Stimulated activated CD8-positive, alpha-beta memory T cell treated with anti-CD3 and anti-CD28 coated beads, Interleukin-15, amount 100 ng/mL, for 24 hours (primary cell): ENCODE measurements at regions not wholly inside any gene's neighbourhood (a gene's known extent, or its start where the extent isn't known, plus 50 kb on each side); places are given as distances from the start of the nearest gene placed in this dataset.
"Not testable (repeated sequence)": the region's sequence is repeated elsewhere in the genome, so short reads cannot be mapped to it uniquely, and the experiment has no call there.

Source experiments
- DNase-seq: peaks from one replicate; pipeline ENCODE4 v3.0.0-alpha.2; 2020; ENCODE audit warnings: low read depth

DNA sequence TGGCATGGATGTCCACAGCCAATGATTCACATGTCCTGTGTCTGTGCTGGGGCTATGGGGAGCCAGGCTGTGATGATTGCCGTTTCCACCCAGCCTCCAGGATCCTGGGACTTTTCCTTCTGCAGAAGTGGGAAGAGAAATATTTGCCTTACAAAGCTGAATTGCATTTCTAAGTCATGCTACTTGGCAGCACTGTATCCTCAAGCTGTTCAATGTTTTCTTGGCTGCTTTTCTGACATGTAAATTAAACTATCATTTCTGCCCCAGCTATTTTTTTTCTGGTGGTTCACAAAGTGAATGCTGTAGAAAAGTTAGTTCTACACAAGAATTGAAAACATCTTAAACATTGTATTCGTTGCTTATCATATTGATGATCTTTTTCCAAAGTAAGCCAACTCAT, 51.9 kb upstream of the TCERG1L start:
- DNase-seq: no peak

DNA sequence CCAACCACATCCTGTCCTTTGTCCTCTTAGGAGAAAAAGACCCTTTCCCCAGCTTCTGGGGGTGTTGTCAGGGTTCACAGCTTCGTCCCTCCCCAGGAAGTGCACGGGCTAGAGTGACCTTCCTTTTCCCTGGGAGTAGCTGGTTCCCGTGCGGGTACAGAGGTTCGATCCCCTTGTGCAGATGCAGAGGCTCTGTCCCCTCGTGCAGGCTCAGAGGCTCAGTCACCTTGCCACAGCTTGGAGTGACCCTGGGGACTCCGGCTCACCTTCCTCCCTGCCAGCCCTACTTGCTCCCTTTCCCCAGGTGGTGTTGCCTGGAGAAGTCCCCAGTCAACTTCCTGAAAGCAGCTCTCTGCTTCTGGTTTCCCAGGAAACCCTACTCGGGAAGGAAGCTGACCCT, 60.0 kb upstream of the TCERG1L start:
- no peak for DNase-seq

DNA sequence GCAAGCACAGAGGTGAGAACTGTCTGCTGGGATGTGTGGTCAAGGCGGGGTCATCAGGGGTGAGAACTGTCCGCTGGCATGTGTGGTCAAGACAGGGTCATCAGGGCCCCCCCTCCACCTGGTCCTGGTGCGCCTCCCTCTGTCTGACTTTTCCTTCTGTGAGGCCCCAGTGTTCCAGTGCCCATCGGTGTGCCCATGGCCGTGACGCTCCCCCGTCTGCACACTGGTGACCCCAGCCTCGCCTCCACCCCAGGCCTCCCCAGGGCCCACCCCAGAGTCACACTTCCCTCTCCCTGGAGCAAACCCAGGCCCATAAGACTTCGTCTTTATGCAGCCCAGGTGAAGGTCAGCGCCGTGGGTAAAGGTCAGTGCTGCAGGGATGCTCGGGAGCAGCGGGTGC, 70.1 kb upstream of the TCERG1L start:
- no peak for DNase-seq

DNA sequence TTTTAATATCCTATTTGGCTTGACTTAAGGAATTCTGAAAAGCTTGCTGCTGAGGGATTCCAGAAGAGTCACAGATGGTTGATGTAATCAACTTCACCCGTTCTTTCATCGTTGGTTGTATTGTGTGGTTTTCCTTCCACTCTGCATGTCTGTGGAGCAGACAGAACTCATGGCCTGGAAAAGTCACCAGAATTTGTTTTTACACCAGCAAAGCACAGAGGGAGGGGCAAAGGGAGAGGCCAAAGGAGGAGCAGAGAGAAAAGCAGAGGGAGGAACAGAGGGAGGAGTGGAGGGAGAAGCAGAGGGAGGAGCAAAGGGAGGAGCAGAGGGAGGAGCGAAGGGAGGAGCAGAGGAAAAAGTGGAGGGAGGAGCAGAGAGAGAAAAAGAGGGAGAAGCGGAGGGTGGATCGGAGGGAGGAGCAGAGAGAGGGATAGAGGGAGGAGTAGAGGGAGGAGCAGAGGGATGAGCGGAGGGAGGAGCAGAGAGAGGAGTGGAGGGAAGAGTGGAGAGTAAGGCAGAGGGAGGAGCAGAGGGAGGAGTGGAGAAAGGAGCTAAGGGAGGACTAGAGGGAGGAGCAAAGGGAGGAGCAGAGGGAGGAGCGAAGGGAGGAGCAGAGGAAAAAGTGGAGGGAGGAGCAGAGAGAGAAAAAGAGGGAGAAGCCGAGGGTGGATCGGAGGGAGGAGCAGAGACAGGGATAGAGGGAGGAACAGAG, 73.8 kb upstream of the TCERG1L start:
- not testable (repeated sequence) for DNase-seq

DNA sequence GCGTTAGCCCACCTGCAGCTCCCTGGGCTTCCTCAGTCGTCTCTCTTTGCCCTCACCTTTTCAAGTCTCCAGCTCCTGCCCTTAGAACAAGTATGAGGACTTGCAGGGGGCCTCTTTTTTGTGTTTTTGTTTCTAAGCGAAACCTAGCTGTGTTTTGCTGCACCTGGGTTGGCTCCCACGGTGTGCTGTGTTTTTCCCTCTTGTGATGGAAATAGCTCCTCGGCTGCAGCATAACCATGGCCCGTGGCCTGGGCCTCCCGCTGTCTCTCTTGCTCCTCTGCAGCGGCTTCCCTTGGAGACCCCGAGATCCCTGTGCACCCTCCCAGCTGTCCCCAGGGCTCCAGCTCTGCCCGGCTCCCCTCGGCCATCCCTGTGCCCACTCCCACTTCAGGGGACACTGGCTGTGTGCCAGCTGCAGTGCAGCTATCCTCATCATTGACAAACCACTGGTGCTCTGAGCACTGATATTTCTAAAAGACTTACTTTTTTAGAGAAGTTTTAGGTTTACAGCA, 75.6 kb upstream of the TCERG1L start:
- no peak for DNase-seq

DNA sequence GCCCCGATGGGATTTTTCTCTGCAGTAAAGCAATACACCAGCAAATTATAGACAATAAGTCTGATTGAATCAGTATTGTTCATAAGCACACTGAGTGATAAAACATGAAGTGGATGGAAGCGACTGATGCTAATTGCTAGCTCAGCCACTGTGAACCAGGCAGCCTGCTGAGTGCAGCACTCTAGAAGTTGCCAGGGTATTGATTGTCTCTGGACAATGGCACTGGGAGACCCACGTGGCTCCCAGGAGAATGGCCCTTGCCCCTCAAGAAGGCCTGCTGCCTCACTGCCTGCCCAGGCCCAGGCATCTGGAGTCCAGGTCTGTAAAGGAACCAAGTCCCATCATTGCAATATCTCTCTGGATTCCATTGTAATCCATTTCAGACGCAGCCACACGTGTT, 80.4 kb upstream of the TCERG1L start:
- no peak for DNase-seq

DNA sequence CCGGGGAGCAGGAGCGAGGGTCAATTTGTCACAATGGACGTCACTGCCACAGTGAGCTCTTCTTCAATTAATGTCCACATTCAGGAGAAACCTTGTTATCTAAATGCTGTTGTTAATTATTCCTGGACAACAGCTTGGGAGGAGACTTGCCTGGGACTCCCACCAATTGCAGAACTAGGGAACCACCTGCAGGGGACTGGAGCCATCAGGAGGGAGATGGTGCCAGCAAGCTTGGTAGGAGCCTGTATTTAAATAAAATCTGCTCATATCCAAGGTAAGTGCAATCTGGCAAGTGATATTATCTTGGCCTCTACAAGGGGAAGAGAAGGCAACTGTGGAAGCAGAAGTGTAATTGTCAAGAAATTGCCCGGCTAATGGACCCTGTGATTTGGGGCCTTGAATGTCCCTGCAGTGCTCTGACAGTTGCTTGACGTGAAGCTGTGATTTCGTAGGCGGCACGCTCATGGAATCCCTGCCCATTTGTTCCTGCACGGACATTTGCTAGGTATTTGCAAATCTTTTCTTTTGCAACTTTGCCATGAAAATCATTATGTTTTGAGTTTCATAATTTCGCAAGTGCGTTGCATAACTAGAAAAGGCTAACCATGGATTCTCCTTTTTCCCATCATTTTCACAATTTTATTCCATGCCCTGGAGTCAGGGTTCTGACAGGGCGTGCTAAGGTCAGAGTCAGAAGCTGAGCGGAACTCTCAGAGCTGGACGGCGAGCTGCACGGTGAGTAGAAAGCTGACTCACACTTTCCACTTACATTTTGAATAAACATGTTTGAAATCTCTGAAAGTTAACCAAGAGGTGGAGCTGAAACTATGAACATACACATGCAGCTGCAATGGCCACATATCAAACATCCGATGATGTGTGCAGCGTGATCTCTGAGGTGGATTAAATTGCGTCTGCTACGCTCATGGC, 84.9 kb upstream of the TCERG1L start:
- DNase-seq: no peak

DNA sequence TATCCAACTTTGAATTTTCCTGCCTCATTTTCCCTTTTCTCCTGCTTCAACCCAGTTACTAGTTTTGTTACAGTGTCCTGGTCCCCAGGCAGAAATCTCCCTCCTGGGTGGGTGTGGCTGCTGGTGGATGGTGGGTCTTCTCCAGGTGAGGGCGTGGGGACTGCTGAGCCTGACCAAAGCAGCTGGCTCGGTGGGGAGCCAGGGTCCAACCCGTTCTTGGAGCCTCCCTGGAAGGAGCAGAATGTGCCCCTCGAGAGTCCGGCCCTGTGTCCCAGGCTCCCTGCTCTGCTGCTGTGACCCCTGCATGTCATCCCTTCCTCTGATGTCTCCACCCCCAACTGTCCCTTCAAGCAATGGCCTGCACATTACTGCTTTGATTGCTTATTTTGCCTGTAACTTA, 86.6 kb upstream of the TCERG1L start:
- no peak for DNase-seq

DNA sequence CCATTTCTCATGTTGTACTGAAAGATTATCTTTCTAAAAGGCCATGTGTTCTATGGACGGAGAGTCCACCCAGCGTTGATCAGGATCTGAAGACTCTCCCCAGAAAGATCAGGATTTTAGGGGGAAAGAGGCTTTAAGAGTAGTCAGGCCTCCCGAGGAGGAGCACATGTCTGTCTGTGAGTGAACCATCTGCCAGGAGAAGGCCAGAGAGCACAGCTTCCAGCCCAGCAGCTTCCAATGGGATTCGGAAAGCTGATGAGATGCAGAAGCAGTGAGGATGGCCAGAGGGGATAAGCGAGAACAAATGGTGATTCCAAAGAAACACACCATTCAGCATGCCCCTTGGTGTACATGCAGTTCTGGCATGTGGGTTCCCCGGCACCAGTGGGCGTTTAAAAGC, 88.5 kb upstream of the TCERG1L start:
- no peak for DNase-seq

DNA sequence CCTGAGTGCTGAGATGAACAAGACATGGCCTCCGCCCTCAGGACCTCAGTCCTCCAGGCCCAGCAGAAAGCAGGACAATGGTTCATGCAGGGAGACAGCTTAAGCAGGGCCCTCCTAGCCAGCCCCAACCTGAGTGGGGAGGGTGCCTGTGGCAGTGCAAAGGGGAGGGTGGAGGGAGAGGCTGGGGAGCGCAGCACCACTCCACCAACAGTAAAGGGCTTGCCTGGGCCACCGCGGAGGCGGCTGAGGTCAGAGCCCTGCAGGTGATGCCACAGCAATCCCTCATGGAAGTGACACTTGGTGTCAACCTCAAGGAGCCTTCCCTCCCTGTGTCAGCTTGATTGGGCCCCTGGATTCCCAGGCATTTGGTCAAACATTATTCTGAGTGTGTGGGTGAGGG, 89.0 kb upstream of the TCERG1L start:
- no peak for DNase-seq

DNA sequence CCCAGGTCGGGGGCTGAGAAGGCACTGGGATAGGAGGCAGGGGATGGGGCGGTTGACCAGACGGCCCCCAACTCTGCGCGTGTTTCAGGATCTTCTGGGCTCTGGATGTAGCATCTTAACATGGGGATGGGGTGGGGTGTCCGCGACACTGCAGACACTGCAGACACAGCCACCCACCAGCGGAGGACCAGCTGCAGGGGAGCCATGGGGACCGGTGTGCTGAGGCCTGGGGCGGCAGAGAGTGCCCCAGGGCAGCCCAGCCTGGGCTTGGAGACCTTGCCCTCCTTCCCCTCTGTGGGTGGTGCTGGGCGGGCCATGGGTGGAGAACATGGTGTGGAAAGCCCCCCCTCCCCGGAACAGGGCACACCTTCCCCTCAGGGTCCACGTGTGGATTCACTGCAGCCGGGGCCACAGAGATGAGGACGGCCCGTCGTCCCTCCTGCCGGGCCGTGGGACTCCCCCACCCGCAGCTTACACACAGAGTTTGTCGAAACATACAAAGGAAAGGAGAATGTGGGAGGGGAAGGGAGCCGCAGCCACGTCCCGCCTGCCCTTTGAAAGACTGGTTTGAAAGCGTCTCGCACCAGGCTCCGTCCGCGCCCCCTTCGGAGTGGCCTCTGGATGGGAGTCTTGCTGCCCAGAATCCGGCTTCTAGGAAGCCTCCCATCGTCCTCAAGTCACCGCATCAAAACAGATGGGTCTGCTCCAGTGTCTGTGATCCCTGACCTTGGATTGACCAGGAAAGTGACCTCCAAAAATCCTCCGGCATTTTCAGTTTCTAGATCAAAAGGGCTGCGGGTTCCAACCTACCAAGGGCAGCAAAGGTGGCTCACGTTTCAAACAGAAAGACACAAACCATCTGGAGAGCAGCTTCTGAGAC, 91.5 kb upstream of the TCERG1L start:
- DNase-seq: no peak

DNA sequence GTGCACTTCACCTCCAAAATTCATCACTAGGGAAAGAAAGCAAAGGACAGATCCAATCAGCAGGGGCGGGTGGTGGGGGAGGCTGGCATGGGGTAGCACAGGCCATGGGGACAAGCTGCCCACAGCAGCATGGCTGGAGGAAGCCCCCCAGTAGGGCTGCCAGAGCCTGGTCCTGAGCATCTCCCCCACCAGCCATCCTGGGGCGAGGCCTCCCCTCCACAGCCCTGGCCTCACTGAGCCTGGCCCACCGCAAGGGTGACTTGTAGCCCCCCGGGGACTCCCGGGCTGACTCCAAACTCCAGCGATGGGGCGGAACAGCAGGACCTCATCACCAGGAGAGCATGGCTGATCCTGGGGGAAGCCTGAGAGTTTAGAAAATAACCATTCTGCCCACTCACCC, 92.4 kb upstream of the TCERG1L start:
- no peak for DNase-seq

DNA sequence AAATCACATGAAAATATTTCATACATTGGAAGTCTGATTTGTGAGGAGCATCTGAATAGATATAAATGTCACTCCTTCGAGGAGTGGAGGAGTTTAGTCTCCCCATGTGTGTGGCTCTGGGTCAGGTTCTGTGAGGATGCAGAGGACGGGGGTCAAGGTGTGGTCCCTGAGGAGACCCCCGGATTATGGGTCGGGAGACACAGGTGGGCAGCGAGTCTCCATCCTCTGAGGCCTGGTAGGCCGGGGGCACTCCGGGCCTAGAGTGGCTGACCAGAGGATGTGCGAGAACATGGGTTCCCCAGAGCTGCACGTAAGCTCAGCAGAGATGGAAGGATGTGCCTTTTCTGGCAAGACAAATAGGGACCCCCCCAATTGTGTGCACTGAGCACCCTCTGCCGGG, 93.4 kb upstream of the TCERG1L start:
- no peak for DNase-seq

DNA sequence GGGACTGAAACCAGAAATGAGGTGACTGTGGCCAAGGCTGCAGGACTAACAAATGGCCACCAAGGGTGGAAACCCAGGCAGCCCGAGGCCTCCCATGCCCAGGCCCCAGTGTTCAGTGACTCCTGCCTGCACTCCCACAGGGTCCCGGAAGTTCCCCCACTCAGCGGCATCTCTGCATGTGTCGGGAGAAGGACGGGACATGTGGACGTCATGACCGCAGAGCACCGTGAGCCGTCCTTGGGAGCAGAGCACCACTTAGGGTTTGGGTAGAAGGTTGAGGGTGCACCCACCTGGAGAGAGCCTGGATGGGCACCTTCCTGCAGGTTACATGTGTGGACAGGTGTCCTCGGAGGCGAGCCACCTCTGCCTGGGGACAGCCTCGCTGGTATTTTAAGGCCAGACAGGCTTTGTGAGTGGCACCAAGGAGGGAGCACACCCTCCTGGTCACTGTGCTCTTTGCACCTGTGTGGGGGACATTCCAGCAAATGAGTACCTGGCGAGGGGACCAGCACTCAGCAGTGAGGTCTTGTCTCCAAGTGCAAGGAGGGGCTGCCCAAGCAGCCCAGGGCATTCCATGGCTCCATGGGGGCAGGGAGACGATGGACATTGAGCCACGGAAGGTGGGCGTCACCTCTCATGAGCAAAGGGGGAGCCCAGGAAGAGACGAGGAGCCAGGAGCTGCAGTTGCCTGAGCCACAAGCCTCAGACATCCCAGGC, 95.3 kb upstream of the TCERG1L start:
- no peak for DNase-seq

DNA sequence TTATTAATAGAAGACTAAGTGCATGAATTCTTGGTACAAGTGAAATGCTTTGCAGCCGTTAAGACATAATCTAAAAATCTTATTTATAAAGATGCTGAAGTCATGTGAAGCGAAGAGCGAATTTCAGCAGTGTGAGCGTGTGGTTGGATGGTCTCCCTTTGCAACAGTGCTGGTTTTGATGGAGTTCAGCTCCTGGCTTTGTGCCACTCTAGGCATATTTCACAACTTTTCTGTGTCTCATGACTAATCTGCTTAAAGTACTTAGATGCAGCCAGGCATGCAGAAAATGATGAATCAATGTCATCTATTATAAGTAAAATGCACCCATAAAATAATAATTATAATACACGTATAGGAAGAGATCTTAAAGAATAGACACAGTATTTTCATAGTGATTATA, 107.2 kb upstream of the TCERG1L start:
- DNase-seq: no peak

DNA sequence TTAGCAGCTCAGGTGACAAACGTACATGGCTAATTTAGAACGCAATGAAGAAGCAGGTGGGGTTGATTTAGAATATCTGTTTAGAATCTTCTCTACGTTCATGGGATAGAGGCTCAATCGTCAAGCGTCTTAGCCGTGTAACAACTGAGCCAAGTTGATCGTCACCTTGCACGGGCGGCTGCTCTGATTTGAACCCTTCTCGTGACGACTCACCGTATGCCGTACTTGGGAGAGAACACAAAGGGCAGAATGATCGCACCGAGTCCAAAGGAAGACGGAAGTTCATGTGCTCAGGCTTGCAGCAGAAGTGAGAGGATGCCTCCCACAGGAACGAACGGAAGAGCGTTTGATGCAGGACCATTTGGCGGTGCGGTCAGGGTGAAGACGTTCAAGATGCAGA, 108.3 kb upstream of the TCERG1L start:
- DNase-seq: no peak

DNA sequence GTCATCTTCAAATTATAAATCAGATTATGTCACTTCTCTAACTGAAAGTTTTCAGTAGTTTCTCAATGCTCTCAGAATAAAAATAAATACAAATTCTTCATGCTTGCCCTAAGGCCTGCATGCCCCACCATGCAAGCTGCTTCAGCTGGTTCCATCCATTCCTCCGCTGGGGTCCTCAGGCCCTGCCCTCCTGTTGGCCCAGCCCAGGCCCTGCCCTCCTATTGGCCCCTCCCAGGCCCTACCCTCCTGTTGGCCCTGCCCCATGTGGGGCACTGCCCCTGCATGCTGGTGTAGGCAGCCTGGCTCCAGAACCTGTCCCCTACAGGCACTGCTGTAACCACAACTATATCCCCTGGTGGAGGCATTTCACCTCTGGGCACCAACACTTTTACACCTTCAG, 109.3 kb upstream of the TCERG1L start:
- DNase-seq: no peak

DNA sequence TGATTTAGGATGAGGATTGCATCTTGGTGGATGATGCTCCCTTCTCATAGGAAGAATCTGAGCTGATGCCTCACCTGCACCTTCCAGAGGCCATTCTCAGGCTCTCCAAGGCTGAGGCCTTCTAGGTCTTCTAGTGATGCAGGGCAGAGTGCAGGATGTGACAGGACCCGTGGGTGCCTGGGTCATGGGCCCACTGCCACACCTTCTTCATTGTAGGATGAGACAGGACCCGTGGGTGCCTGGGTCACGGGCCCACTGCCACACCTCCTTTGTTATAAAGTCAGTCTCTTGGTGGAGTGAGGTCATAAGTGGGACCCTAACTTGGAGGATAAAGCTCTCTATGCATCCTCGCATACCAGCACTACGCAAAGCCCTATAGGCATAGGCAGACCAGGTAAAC, 109.9 kb upstream of the TCERG1L start:
- no peak for DNase-seq

DNA sequence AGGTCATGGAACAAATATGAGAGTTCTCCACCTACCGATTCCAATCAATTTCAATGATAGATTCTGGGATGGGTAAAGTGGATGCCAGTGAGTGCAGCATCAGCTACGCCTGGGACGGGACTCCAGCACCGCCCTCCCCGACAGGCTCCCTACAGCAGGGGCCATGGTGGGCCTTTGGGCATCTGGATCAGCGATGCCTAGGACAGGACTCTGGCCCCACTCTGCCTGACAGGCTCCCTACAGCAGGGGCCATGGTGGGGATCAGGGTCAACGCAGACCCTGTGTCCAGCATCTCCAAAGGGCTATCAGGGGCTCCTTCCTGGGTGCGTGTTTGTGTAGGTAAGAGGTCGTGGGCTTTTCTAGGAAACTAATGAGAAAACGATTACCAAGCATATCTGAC, 111.2 kb upstream of the TCERG1L start:
- no peak for DNase-seq

DNA sequence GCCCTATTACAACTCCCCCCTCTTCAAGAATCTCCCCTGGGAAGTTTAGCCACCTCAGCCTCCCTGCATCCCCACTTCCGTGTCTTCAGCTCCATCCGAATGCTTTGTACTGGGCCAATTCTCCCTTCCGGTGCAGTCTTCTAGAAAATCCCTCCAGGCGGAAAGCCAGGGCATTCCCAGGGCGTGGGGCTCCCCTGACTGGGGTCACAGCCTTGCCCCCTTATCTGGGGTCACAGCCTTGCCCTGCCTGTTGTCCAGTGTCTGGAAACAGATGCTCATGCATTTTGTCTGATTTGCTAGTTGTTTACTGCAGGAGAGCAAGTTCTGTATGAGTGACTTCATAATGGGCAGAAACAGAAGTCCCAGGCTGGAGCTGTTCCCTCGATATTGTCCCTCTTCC, 112.5 kb upstream of the TCERG1L start:
- no peak for DNase-seq

DNA sequence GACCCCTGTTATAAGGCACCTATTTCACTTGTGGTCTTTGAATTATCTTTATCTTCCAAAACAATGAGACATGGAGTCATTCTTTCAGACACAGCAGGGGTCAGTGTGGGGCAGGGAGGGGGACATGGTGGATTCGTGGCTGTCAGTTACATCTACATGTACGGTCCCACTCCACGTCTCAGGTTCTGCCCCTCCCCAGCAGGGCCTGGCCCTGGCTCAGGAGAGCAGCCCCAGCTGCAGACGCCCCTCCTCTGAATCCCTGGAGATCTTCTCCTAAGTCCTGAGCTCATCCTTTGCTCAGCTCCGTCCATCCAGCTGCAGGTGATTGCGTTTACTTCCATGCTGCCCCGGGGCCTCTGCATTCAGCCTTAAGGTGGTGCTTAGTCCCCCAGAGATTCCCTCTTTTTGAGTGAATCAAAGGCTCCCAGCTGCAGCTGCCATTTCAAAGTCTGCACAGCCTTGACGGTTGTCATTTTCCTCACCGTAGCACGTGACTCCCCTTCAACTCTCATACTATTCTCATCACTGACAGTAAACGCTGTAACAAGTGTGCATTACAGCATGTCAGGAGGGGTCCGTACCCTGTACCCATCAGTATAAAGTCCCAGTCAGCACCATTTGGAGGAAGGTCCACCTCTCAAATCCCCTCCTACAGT, 113.4 kb upstream of the TCERG1L start:
- DNase-seq: no peak
